Loucy (cell line): ENCODE measurements at regions not wholly inside any gene's neighbourhood (a gene's known extent, or its start where the extent isn't known, plus 50 kb on each side); places are given as distances from the start of the nearest gene placed in this dataset.

ENCODE experiments used
- H2AFZ ChIP-seq: fragments of 200-600 bp; sonication (generic); 2 replicates; pipeline ENCODE4 v1.6.0; 2016; ENCODE audit warnings: antibody characterized with exemption, mild to moderate bottlenecking, low read length, moderate library complexity
- H3F3A ChIP-seq: fragments of 200-600 bp; 2 replicates; pipeline ENCODE4 v1.6.0; 2016; ENCODE audit warnings: antibody characterized with exemption, low read depth, mild to moderate bottlenecking
- H3K27me3 ChIP-seq: fragments of 200-600 bp; sonication (generic); 2 replicates; pipeline ENCODE4 v1.6.1; 2014; ENCODE audit warnings: low read length, mild to moderate bottlenecking; ENCODE audit not compliant: insufficient read depth, poor library complexity, severe bottlenecking
- H3K36me3 ChIP-seq: fragments of 200-600 bp; sonication (generic); 2 replicates; pipeline ENCODE4 v1.6.1; 2016; ENCODE audit warnings: low read length; ENCODE audit not compliant: insufficient read depth
- H3K4me1 ChIP-seq: fragments of 200-600 bp; sonication (generic); 2 replicates; pipeline ENCODE4 v1.5.1; 2014; ENCODE audit warnings: low read length, mild to moderate bottlenecking; ENCODE audit not compliant: insufficient read depth, poor library complexity, severe bottlenecking
- H3K4me2 ChIP-seq: fragments of 200-600 bp; sonication (generic); 2 replicates; pipeline ENCODE4 v1.6.0; 2014; ENCODE audit warnings: antibody characterized with exemption, low read length, low read depth, mild to moderate bottlenecking; ENCODE audit not compliant: poor library complexity, severe bottlenecking
- H3K4me3 ChIP-seq: fragments of 200-600 bp; sonication (generic); 2 replicates; pipeline ENCODE4 v1.5.1; 2014; ENCODE audit warnings: low read length, mild to moderate bottlenecking, mixed read lengths; ENCODE audit not compliant: poor library complexity, severe bottlenecking
- H3K79me2 ChIP-seq: fragments of 200-600 bp; sonication (generic); 2 replicates; pipeline ENCODE4 v1.6.1; 2014; ENCODE audit warnings: low read length; ENCODE audit not compliant: insufficient read depth
- H3K9ac ChIP-seq: fragments of 200-600 bp; sonication (generic); 2 replicates; pipeline ENCODE4 v1.6.0; 2014; ENCODE audit warnings: mild to moderate bottlenecking, low read depth, low read length, moderate library complexity; ENCODE audit not compliant: poor library complexity, severe bottlenecking
- H3K9me2 ChIP-seq: fragments of 200-600 bp; sonication (generic); replicated peaks from 2 replicates; pipeline ENCODE4 v1.6.1; 2016; ENCODE audit warnings: low read depth, low read length, mixed read lengths
- H3K9me3 ChIP-seq: fragments of 200-600 bp; sonication (generic); 2 replicates; pipeline ENCODE4 v1.6.1; 2014; ENCODE audit warnings: mild to moderate bottlenecking, antibody characterized with exemption, low read length, low read depth; ENCODE audit not compliant: insufficient read depth
- H4K20me1 ChIP-seq: fragments of 200-600 bp; sonication (generic); 2 replicates; pipeline ENCODE4 v1.6.0; 2014; ENCODE audit warnings: antibody characterized with exemption, low read length, mild to moderate bottlenecking; ENCODE audit not compliant: insufficient read depth, poor library complexity, severe bottlenecking
- CTCF ChIP-seq: fragments of 200-600 bp; sonication (generic); conservative IDR thresholded peaks from 2 replicates; pipeline ENCODE4 v1.5.1; 2014; ENCODE audit warnings: mild to moderate bottlenecking, antibody characterized with exemption, low read length
- EZH2phosphoT487 ChIP-seq: fragments of 200-600 bp; IDR thresholded peaks from 2 replicates; pipeline ENCODE4 v1.6.1; 2018; ENCODE audit warnings: antibody characterized with exemption, mild to moderate bottlenecking, moderate library complexity, borderline replicate concordance

GRCh38 chr1:228823200-228823599 is 87.9 kb downstream of the RHOU start:
- no peaks in the 10 kb centered on the region for H3K27me3 ChIP-seq

DNA sequence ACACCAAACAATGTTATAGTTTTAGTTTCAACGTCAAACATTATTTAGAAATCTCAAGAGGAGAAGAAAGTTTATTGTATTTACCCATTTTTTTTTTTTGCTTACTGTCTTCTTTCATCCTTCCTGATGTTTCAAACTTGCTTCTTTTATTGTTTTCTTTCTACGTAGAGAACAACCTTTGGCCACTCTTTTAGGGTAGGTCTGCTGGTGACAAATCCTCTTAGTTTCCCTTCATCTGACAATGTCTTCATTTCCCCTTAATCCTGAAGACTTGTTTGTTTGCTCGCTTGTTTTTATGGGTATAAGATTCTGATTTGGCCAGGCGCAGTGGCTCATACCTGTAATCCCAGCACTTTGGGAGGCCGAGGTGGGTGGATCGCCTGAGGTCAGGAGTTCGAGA is 89.1 kb downstream of the RHOU start:
- H3K4me2 ChIP-seq, result no peak overlapping the region
- H3K4me1 ChIP-seq, result peaks cover 15% of the 10 kb centered on the region
- H3F3A ChIP-seq, result no peaks in the 10 kb centered on the region
- TF ChIP-seq CTCF (no peak), EZH2phosphoT487 (no peak)
- H2AFZ ChIP-seq, result no peak overlapping the region
- no peaks in the 10 kb centered on the region for H4K20me1 ChIP-seq
- H3K9me3 ChIP-seq, result no peaks in the 10 kb centered on the region
- H3K27me3 ChIP-seq, result no peaks in the 10 kb centered on the region
- no peaks in the 10 kb centered on the region for H3K9me2 ChIP-seq
- no peaks in the 10 kb centered on the region for H3K79me2 ChIP-seq
- H3K36me3 ChIP-seq, result no peaks in the 10 kb centered on the region
- no peak overlapping the region for H3K9ac ChIP-seq
- no peak overlapping the region for H3K4me3 ChIP-seq

More at GRCh38 chr1:228823200-228823599, 87.9 kb downstream of the RHOU start:
- Histone ChIP-seq H3K79me2 (no peaks in the 10 kb centered on the region), H3K9me2 (no peaks in the 10 kb centered on the region), H3F3A (no peaks in the 10 kb centered on the region), H3K9ac (no peak overlapping the region), H3K9me3 (no peaks in the 10 kb centered on the region), H4K20me1 (no peaks in the 10 kb centered on the region), H3K4me3 (no peak overlapping the region), H3K36me3 (no peaks in the 10 kb centered on the region), H3K4me1 (peaks cover 15% of the 10 kb centered on the region), H2AFZ (no peak overlapping the region), H3K4me2 (no peak overlapping the region)
- no peak for TF ChIP-seq CTCF
- no peak for TF ChIP-seq EZH2phosphoT487

GRCh38 chr1:228825041-228825440 is 89.8 kb downstream of the RHOU start:
- Histone ChIP-seq H3K9me3 (no peaks in the 10 kb centered on the region), H3K4me3 (no peak overlapping the region), H2AFZ (no peak overlapping the region), H3K27me3 (no peaks in the 10 kb centered on the region), H3K79me2 (no peaks in the 10 kb centered on the region), H3K4me2 (no peak overlapping the region), H3K36me3 (no peaks in the 10 kb centered on the region), H4K20me1 (no peaks in the 10 kb centered on the region), H3F3A (no peaks in the 10 kb centered on the region), H3K9ac (no peak overlapping the region), H3K9me2 (no peaks in the 10 kb centered on the region), H3K4me1 (peaks cover 21% of the 10 kb centered on the region)
- TF ChIP-seq CTCF (no peak), EZH2phosphoT487 (no peak)
